GM19239 (cell line): ENCODE measurements at regions not wholly inside any gene's neighbourhood (a gene's known extent, or its start where the extent isn't known, plus 50 kb on each side); places are given as distances from the start of the nearest gene placed in this dataset.
"Not testable (repeated sequence)": the region's sequence is repeated elsewhere in the genome, so short reads cannot be mapped to it uniquely, and the experiment has no call there.

Experiments
- DNase-seq: peaks from one replicate; pipeline ENCODE4 v3.0.0; 2011; ENCODE audit warnings: low spot score; ENCODE audit not compliant: insufficient read length
- FAIRE-seq: peaks from 2 replicates; lab custom pipeline; 2011; peaks lifted over from hg19 to GRCh38; lab: Jason Lieb, UNC

DNA sequence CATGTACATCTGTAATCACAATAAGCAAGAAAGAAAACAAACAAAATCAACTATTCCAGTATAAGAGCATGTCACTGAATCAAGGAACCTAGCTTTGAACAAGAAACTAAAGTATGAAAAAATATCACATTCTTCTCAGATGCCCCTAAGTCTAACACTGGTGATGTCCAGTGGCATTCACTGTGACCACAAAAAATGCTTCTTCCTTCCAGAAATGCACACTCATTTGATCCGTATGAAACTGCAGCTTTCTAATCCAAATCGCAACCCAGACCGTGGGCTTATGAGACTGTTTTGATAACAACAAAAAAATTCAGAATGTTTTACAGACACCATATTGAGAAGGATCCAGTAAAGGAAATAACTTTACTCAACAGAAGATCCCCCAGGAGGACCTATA, 320.1 kb upstream of the TARS1 start:
- no peak for FAIRE-seq
- DNase-seq = no peak

- no peak for DNase-seq
- no peak for FAIRE-seq
Measured at GRCh38 chr5:33129309-33129708, 311.5 kb upstream of the TARS1 start.

DNA sequence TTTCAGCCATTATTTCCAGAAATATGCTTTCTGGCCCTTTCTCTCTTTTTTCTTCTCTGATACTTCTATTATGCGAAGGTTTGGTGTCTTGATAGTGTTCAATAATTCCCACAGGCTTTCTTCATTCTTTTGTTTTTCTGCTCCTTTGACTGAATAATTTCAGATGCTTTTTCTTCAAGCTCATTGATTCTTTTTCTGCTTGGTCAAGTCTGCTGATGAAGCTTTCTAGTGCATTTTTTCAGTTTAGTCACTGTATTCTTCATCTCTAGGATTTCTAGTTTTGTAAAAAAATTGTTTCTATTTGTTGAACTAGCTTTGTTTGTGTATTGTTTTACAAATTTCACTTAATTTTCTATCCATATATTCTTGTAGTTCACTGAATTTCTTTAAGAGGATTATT, 304.0 kb upstream of the TARS1 start:
- DNase-seq = no peak
- FAIRE-seq = no peak

DNA sequence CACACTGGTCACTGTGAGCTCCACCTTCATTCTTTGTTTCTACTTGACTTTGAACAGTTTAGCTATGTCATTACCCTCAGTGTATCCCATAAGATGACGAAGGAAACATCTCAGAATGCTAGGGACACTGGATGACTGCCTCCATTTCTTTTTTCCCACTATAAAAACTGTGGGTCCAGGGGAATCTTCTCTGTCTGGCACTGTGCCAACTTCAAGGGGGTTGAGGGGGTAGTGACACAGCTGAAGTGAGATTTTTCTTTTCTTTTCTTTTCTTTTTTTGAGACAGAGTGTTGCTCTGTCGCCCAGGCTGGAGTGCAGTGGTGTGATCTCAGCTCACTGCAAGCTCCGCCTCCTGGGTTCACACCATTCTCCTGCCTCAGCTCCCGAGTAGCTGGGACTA, 302.6 kb upstream of the TARS1 start:
- not testable (repeated sequence) for FAIRE-seq

GRCh38 chr5:33143405-33144123, 297.2 kb upstream of the TARS1 start:
- FAIRE-seq (no peak), DNase-seq (no peak)

More for the DNA sequence above, 302.6 kb upstream of the TARS1 start:
- not testable (repeated sequence) for DNase-seq

GRCh38 chr5:33146881-33147280, 293.9 kb upstream of the TARS1 start:
- FAIRE-seq (no peak), DNase-seq (no peak)

- DNase-seq = no peak
- FAIRE-seq = no peak
Measured at GRCh38 chr5:33148076-33148513, 292.7 kb upstream of the TARS1 start.

GRCh38 chr5:33153372-33153771, 287.4 kb upstream of the TARS1 start:
- DNase-seq = no peak

DNA sequence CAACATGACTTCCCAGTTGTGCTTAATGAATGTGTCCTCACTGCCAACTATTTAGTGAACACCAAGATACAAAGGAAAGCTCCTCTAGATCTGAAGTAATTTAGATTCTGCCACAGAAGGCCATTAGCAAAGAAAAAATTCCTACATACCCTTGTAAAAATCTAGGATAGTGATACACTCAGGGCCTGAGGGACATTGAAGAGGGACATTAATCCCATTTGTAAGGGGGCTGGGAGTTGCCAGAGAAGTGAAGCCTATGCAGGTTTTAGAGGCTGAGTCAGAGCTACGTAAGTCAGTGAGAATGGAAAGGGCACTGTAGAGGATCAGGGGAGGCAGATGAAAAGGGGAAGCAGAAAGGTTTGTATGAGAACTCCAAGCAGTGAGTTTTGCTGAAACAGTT, 286.9 kb upstream of the TARS1 start:
- FAIRE-seq = no peak
- no peak for DNase-seq

More at GRCh38 chr5:33153372-33153771, 287.4 kb upstream of the TARS1 start:
- FAIRE-seq = no peak

DNA sequence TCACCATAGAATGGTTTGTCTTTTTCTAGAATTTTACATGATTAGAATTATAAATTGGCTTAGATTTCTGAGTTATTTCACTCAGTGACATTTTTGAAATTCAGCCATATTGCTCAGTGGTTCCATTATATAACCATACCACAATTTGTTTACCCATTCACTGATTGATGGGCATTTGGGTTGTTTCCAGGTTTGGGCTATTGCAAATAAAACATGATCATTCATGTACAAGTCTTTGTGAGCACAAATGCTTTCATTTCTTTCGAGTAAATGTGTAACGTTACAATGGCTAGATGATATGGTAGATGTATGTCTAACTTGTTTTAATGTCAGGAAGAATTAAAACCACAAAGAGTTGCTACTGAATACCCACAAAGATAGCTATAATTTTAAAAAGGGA, 279.9 kb upstream of the TARS1 start:
- DNase-seq (no peak), FAIRE-seq (no peak)

DNA sequence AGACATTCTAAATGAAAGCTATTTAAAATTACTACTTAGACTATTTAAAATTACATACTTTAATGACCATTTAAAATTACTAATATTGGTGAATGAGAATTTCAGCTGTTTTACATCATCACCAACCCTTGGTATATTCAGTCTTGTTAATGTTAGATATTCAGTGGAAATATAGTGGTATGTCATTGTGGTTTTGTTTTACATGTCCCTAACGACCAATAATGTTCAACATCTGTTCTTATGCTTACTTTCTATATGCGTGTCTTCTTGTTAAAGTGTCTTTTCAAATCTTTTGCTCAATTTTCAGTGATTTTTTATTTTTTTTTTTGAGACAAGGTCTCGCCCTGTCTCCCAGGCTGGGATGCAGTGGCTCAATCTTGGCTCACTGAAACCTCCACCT, 279.3 kb upstream of the TARS1 start:
- no peak for DNase-seq
- FAIRE-seq = no peak

DNA sequence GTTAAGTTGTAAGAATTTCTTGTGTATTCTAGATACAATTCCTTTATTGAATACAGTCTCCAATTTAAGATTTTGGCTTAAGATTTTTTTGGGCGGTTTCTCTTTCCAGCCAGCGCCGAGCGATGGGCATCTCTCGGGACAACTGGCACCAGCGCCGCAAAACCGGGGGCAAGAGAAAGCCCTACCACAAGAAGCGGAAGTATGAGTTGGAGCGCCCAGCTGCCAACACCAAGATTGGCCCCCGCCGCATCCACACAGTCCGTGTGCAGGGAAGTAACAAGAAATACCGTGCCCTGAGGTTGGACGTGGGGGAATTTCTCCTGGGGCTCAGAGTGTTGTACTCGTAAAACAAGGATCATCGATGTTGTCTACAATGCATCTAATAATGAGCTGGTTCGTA, 278.7 kb upstream of the TARS1 start:
- FAIRE-seq = no peak
- DNase-seq = no peak

DNA sequence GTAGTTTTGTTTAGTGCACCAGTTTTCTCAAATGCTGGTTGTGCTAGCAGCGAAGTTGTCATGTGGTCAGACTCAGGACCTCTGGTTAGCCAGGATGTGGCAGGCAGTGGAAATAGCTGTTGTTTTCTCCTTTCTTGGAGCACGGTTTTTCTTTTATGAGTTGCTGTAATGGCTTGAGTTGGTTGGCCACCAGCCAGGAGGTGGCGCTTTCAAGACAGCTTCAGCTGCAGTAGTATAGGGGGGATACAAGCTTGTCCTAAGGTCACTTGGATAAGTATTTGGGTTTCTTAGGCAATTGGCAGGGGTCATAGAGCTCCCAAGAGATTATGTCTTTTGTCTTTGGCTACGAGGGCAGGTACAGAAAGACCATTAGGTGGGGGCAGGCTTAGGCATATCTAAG, 274.2 kb upstream of the TARS1 start:
- DNase-seq (no peak), FAIRE-seq (no peak)

- DNase-seq (no peak), FAIRE-seq (no peak)
Measured at GRCh38 chr5:33166948-33167347, 273.8 kb upstream of the TARS1 start.

DNA sequence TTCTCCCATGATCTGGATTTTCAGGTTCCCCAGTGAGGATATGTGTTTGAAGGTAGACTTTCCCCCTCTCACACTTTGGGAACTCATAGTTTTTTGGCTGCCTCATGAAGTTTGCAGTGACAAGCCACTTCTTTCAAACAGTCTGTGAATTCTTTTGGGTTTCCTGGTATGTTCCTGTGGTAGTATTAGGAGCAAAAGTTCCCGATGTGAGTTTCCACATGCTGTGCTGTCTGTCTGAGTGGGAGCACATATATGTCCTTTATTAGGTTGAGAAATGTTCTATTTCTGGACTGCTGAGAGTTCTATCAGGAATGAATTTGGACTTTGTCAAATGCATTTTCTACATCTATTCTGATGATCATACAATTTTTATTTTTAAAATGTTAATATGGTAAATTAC, 273.2 kb upstream of the TARS1 start:
- no peak for DNase-seq

GRCh38 chr5:33170411-33170810, 270.4 kb upstream of the TARS1 start:
- DNase-seq (no peak), FAIRE-seq (no peak)

More for the DNA sequence above, 273.2 kb upstream of the TARS1 start:
- FAIRE-seq = no peak

GRCh38 chr5:33174383-33174782, 266.4 kb upstream of the TARS1 start:
- DNase-seq (no peak), FAIRE-seq (no peak)

DNA sequence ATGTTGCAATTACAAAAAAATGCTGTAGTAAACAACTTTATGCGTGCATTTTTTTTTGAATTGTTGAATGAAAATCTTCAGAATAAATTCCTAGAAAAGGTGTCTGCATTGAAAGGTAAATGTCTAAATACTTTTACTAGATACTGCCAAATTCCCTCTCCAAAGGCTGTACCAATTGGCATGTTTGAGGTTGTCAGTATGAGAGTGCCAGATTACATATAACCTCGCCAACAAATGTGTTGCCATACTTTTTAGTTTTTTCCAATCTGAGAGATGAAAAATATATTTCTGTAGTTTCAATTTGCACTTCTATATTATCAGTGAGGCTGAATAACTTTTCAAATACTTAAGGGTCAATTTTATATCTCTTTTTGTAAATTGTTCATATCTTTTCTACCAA, 261.5 kb upstream of the TARS1 start:
- no peak for DNase-seq
- no peak for FAIRE-seq

DNA sequence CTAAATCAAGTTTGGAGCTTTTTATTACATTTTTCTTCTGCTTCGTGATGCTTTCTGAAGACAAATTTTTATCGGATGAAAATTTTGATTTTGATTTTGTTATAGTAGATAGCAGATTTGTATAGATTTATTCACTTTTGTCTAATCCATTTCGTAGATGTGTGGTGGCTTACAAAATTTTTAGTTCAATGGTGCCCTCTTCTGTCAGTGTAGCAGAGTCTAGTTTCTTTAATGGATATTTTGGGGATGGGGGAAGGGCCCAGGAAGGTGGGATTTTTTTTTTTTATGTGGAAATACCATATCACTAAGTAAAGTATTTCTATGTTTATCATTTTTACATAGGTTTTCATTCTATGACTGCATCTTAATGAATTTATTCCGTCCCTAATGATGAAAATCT, 259.9 kb upstream of the TARS1 start:
- FAIRE-seq = no peak

DNA sequence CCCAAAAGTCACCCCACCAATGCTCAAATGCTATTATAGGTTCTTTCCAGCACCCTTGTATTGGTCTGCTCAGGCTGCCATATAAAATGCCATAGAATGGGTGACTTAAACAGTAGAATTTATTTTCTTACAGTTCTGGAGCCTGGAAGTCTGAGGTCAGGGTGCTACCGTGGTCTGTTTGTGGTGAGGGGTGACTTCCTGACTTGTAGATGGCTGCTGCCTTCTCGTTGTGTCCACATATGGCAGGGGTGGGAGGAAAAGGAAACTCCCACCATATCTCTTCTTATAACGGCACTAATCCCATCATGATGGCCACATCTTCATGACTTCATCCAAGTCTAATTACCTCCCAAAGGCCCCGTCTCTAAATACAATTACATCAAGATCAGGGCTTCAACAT, 257.8 kb upstream of the TARS1 start:
- FAIRE-seq (no peak), DNase-seq (no peak)

More for the DNA sequence above, 259.9 kb upstream of the TARS1 start:
- no peak for DNase-seq

- DNase-seq (no peak), FAIRE-seq (no peak)
Measured at GRCh38 chr5:33184367-33184766, 256.4 kb upstream of the TARS1 start.

DNA sequence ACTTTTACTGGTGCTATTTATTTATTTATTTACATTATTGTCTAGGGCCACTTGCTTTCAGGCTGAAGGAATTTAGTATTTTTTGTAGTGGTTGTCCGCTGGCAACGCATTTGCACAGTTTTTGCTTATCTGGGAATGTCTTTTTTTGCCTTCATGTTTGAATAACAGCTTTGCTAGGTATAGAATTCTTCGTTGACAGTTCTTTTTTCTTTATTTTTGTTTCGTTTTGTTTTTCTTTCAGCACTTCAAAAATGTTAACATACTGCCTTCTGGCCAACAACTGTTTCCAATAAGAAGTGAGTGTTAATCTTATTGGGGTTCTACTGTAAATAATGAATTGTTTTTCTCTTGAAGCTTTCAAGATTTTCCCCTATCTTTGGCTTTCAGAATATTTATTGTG, 252.7 kb upstream of the TARS1 start:
- FAIRE-seq (no peak), DNase-seq (no peak)
